GM12875 (cell line): ENCODE measurements at regions not wholly inside any gene's neighbourhood (a gene's known extent, or its start where the extent isn't known, plus 50 kb on each side); places are given as distances from the start of the nearest gene placed in this dataset.

Experiments used
- H3K4me3 ChIP-seq: one replicate; pipeline ENCODE4 v1.5.1; 2011; ENCODE audit warnings: low read depth, low read length, control low read depth
- TF ChIP-seq, protein P1 (sequence below): IDR thresholded peaks from 2 replicates; pipeline ENCODE4 v1.5.1; 2011; ENCODE audit warnings: low read depth, mild to moderate bottlenecking, control low read depth, inconsistent platforms, low read length, moderate library complexity, borderline replicate concordance; ENCODE audit not compliant: insufficient read depth

DNA sequence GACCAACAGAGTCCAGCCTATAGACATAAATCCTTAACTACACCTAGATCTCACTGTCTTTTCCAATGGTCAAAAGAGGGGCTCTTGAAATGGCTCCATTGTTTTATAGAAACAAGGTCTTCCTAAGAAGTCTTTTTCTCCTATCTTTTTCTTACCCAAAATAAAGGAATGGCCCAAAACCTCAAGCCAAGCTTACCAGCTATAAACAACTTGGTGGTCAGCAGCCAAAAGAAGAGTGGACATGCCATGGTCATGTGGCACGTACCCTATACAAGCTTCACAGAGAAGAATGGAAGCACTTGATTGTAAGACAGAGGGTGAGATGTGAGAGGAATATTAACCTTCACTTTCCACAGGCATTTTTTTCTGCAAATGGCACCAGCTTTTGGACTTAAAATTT lies 82.1 kb upstream of the GNAO1 start:
- TF ChIP-seq, protein P1, sequence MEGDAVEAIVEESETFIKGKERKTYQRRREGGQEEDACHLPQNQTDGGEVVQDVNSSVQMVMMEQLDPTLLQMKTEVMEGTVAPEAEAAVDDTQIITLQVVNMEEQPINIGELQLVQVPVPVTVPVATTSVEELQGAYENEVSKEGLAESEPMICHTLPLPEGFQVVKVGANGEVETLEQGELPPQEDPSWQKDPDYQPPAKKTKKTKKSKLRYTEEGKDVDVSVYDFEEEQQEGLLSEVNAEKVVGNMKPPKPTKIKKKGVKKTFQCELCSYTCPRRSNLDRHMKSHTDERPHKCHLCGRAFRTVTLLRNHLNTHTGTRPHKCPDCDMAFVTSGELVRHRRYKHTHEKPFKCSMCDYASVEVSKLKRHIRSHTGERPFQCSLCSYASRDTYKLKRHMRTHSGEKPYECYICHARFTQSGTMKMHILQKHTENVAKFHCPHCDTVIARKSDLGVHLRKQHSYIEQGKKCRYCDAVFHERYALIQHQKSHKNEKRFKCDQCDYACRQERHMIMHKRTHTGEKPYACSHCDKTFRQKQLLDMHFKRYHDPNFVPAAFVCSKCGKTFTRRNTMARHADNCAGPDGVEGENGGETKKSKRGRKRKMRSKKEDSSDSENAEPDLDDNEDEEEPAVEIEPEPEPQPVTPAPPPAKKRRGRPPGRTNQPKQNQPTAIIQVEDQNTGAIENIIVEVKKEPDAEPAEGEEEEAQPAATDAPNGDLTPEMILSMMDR = no peak
- no peak overlapping the region for H3K4me3 ChIP-seq

GRCh38 chr16:56108724-56109123 lies 82.6 kb upstream of the GNAO1 start:
- TF ChIP-seq, protein P1 = no peak
- no peak overlapping the region for H3K4me3 ChIP-seq

- no peak overlapping the region for H3K4me3 ChIP-seq
- TF ChIP-seq, protein P1 = no peak
Measured at GRCh38 chr16:56108056-56108471, 83.2 kb upstream of the GNAO1 start.

DNA sequence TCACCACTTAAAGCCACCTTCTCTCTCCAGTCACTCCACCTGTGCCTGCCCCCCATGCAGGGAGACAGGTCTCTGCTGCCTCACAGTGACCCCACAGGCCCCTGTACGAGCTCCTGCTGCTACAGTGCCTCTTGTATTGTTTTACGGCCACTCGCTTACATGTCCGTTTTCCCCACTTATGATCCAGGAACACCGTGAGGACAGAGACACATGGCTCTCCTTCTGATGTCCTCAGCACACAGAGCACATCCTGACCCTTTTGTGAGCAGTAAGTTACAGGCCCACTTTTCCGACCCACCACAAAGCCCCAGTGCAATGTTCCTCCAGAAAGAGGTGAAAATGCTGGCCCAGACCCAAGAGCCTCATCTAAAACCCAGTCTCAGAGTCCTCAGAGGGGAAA lies 84.8 kb upstream of the GNAO1 start:
- no peak overlapping the region for H3K4me3 ChIP-seq
- TF ChIP-seq, protein P1 = no peak

DNA sequence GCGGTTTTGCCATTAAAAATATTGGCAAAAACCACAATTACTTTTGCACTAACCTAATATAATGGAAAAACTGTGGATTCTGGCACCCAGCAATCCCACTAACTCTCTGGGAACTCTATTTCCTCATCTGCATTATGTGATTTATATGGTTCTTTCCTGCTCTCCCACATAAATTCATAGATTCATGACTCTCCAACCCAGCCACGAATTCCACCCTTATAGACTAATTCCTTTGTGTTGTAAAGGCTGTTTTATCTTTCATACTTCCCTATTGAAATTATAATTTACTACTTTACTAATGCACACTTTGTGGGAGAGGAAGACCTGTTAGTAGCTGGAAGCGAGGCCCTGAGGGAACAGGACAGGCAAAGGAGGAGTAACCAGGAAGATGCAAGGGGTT lies 88.4 kb upstream of the GNAO1 start:
- TF ChIP-seq, protein P1 = no peak
- no peak overlapping the region for H3K4me3 ChIP-seq

DNA sequence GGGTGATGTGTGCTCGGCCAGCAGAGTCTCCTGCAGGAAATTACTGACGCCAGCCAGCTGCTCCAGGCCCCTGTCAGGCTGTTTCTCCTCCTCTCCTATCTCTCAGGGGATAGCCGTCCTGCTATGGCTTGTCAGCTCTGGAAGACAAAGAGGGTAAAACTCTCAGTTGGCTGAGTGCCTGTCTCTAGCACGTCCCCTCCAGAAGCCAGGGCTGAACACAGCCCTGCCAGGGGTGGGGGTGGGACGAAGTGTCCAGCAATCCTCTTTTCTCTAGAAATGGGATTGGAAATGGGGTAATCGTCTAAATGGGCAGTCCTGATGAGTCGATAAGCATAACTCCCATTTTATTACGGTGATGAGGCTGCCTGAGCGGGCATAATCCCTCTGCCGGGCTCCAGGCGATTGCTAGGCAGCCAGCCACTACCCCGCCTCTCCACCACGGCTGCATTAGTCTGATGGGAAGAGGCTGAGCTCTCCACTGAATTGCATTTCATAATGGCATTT lies 89.1 kb upstream of the GNAO1 start:
- TF ChIP-seq, protein P1 = no peak
- no peak overlapping the region for H3K4me3 ChIP-seq

DNA sequence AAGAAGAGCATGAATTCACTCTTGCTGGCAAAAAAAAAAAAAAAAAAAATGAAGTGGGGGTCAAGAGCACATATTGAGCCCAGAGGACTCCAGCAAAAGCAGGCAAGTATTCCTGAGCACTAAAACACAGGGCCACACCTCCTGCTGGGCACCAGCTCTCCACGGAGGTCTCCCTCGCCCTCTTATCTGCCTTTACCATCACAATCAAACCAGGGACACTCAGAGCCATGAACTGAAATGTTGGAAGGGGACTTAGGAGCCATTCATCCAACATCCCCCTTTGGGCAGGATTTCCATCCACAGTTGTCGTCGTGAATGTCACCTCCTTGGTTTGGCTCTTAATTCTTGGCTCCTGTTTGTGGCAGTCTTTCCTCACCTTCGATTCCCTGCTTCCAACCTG lies 89.8 kb upstream of the GNAO1 start:
- TF ChIP-seq, protein P1 = no peak
- no peak overlapping the region for H3K4me3 ChIP-seq
